HEK293 (cell line): ENCODE measurements at regions not wholly inside any gene's neighbourhood (a gene's known extent, or its start where the extent isn't known, plus 50 kb on each side); places are given as distances from the start of the nearest gene placed in this dataset.

Experiments used
- CTCF ChIA-PET: fragments of 350-600 bp; formaldehyde crosslinking; extraction: SDS; loops from one replicate; lab custom pipeline; 2021; ENCODE audit warnings: antibody characterized with exemption; lab: Yijun Ruan, JAX
- POLR2A ChIA-PET: fragments of 300-600 bp; formaldehyde crosslinking; extraction: SDS; loops from one replicate; lab custom pipeline; 2020; ENCODE audit warnings: antibody characterized with exemption, inconsistent platforms; lab: Yijun Ruan, JAX
- H3K27ac ChIP-seq: fragments of 200-500 bp; sonication (Bioruptor generic); 2 replicates; pipeline ENCODE4 v1.5.1; 2014; ENCODE audit warnings: low read depth, low read length, control low read depth, inconsistent platforms; ENCODE audit errors: extremely low read depth
- H3K36me3 ChIP-seq, 2 experiments: fragments of 200-500 bp in 1 of 2; sonication (Bioruptor generic) in 1 of 2; 1 replicate in 1 of 2; 2 replicates in 1 of 2; pipeline ENCODE4 v1.5.1; 2014 to 2017; ENCODE audit warnings: inconsistent platforms in 2 of 2, low read length in 2 of 2; ENCODE audit not compliant: control insufficient read depth in 2 of 2, insufficient read depth in 1 of 2
- H3K4me1 ChIP-seq: fragments of 200-500 bp; sonication (Bioruptor generic); 2 replicates; pipeline ENCODE4 v1.5.1; 2014; ENCODE audit warnings: mild to moderate bottlenecking, low read length, inconsistent platforms; ENCODE audit not compliant: control insufficient read depth, insufficient read depth
- H3K4me3 ChIP-seq: 2 replicates; pipeline ENCODE4 v1.5.1; 2011; ENCODE audit warnings: low read depth, mild to moderate bottlenecking, control low read depth, low read length, moderate library complexity
- H3K9me3 ChIP-seq: fragments of 200-500 bp; sonication (Bioruptor generic); 2 replicates; pipeline ENCODE4 v1.5.1; 2014; ENCODE audit warnings: low read depth, low read length, inconsistent platforms; ENCODE audit not compliant: control insufficient read depth, insufficient read depth
- GLI4 ChIP-seq: fragments of 450-650 bp; formaldehyde crosslinking; IDR thresholded peaks from 2 replicates; pipeline ENCODE4 v1.5.1; 2016; ENCODE audit warnings: missing biosample characterization, missing genetic modification characterization
- IKZF3 ChIP-seq: fragments of 450-650 bp; IDR thresholded peaks from 2 replicates; pipeline ENCODE4 v1.5.0; 2018; ENCODE audit warnings: missing biosample characterization, mild to moderate bottlenecking, missing genetic modification characterization, moderate library complexity
- KLF1 ChIP-seq: fragments of 450-650 bp; formaldehyde crosslinking; IDR thresholded peaks from 2 replicates; pipeline ENCODE4 v1.5.1; 2016; ENCODE audit warnings: missing biosample characterization, missing genetic modification characterization
- SP3 ChIP-seq: fragments of 450-650 bp; formaldehyde crosslinking; IDR thresholded peaks from 2 replicates; pipeline ENCODE4 v1.5.1; 2016; ENCODE audit warnings: missing biosample characterization, missing genetic modification characterization
- ZBTB10 ChIP-seq: fragments of 450-650 bp; formaldehyde crosslinking; IDR thresholded peaks from 2 replicates; pipeline ENCODE4 v1.5.1; 2016; ENCODE audit warnings: missing biosample characterization, missing genetic modification characterization
- ZBTB11 ChIP-seq: fragments of 450-650 bp; formaldehyde crosslinking; conservative IDR thresholded peaks from 2 replicates; pipeline ENCODE4 v1.5.1; 2016; ENCODE audit warnings: low read depth, missing biosample characterization, missing genetic modification characterization
- ZBTB8A ChIP-seq: fragments of 450-650 bp; formaldehyde crosslinking; IDR thresholded peaks from 2 replicates; pipeline ENCODE4 v1.5.1; 2016; ENCODE audit warnings: missing biosample characterization, missing genetic modification characterization
- ZNF157 ChIP-seq: fragments of 450-650 bp; formaldehyde crosslinking; IDR thresholded peaks from 2 replicates; pipeline ENCODE4 v1.5.1; 2016; ENCODE audit warnings: missing biosample characterization, missing genetic modification characterization
- ZNF175 ChIP-seq: fragments of 450-650 bp; formaldehyde crosslinking; IDR thresholded peaks from 2 replicates; pipeline ENCODE4 v1.5.1; 2016; ENCODE audit warnings: missing biosample characterization, missing genetic modification characterization
- ZNF239 ChIP-seq: fragments of 450-650 bp; formaldehyde crosslinking; IDR thresholded peaks from 2 replicates; pipeline ENCODE4 v1.5.1; 2016; ENCODE audit warnings: missing biosample characterization, missing genetic modification characterization
- ZNF302 ChIP-seq: fragments of 450-650 bp; formaldehyde crosslinking; IDR thresholded peaks from 2 replicates; pipeline ENCODE4 v1.5.1; 2016; ENCODE audit warnings: missing biosample characterization, missing genetic modification characterization, low read depth
- ZNF324 ChIP-seq: fragments of 450-650 bp; formaldehyde crosslinking; IDR thresholded peaks from 2 replicates; pipeline ENCODE4 v1.5.1; 2016; ENCODE audit warnings: missing biosample characterization, missing genetic modification characterization
- ZNF513 ChIP-seq: fragments of 450-650 bp; IDR thresholded peaks from 2 replicates; pipeline ENCODE4 v1.5.1; 2018; ENCODE audit warnings: missing biosample characterization, missing genetic modification characterization
- ZNF530 ChIP-seq: fragments of 450-650 bp; formaldehyde crosslinking; IDR thresholded peaks from 2 replicates; pipeline ENCODE4 v1.5.1; 2016; ENCODE audit warnings: low read depth, missing biosample characterization, missing genetic modification characterization
- ZNF555 ChIP-seq: fragments of 450-650 bp; formaldehyde crosslinking; conservative IDR thresholded peaks from 2 replicates; pipeline ENCODE4 v1.5.1; 2017; ENCODE audit warnings: missing biosample characterization, mild to moderate bottlenecking, missing genetic modification characterization, inconsistent platforms
- ZNF571 ChIP-seq: fragments of 450-650 bp; formaldehyde crosslinking; IDR thresholded peaks from 2 replicates; pipeline ENCODE4 v1.5.0; 2017; ENCODE audit warnings: missing biosample characterization, missing genetic modification characterization
- ZNF624 ChIP-seq: fragments of 450-650 bp; formaldehyde crosslinking; IDR thresholded peaks from 2 replicates; pipeline ENCODE4 v1.5.1; 2017; ENCODE audit warnings: missing biosample characterization, missing genetic modification characterization
- ZNF704 ChIP-seq: fragments of 450-650 bp; formaldehyde crosslinking; IDR thresholded peaks from 2 replicates; pipeline ENCODE4 v1.5.1; 2016; ENCODE audit warnings: missing biosample characterization, missing genetic modification characterization
- ZSCAN30 ChIP-seq: fragments of 450-650 bp; IDR thresholded peaks from 2 replicates; pipeline ENCODE4 v1.5.1; 2018; ENCODE audit warnings: missing biosample characterization, mild to moderate bottlenecking, missing genetic modification characterization, moderate library complexity

DNA sequence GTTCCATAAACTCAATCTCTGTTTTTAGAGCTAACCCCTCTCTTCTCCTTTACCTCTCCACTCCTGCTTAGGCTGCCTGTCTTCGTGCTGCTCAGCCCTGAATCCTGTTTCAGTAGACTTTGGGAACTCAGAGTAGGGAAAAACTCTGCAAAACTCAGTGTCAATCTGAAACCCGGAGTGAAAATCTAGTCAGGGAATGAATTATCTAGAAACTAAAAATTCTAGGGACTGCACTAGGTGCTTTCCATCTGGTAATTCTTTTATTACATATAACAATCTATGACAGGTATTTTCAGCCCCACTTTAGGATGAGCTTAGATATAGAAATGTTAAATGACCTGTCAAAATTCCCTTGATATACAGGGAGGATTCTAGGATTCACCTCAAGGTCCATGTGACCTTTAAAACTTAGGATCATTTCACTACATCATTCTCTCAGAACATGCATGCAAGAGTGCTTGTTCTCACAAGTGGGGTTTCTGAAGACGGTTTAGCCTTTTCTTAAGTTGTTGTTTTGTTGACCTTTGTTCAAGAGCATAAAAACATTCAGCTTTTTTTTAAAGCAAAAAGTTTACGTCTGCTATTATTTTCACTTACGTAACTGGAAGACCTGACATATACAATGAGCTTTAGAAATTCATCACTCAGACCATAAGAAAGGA, 108.2 kb upstream of the MBNL1 start:
- no peaks in the 10 kb centered on the region for H3K9me3 ChIP-seq
- H3K36me3 ChIP-seq = no peaks in the 10 kb centered on the region
- TF ChIP-seq SP3 (tag by site-specific recombination) (no peak), ZNF555 (no peak)
- H3K27ac ChIP-seq = no peak overlapping the region
- H3K4me3 ChIP-seq = no peak overlapping the region
- ChIA-PET POLR2A (no interaction called here), CTCF (interaction anchor here (0.6 kb wide), 1 partner anchor 992 kb away, joined by 3 read pairs; no protein-coding TSS in a partner anchor)
- H3K4me1 ChIP-seq = no peaks in the 10 kb centered on the region

GRCh38 chr3:152172460-152172859, 96.3 kb upstream of the MBNL1 start:
- ChIA-PET CTCF (interaction anchor here (1.3 kb wide), 1 partner anchor 271 kb away, joined by 3 read pairs; no protein-coding TSS in a partner anchor), POLR2A (no interaction called here)
- Histone ChIP-seq H3K4me1 (peaks cover 2% of the 10 kb centered on the region), H3K36me3 (no peaks in the 10 kb centered on the region), H3K27ac (no peak overlapping the region), H3K4me3 (no peak overlapping the region), H3K9me3 (no peaks in the 10 kb centered on the region)
- TF ChIP-seq ZNF175 (no peak), ZNF704 (no peak), ZBTB10 (tag by site-specific recombination) (no peak), IKZF3 (no peak)

DNA sequence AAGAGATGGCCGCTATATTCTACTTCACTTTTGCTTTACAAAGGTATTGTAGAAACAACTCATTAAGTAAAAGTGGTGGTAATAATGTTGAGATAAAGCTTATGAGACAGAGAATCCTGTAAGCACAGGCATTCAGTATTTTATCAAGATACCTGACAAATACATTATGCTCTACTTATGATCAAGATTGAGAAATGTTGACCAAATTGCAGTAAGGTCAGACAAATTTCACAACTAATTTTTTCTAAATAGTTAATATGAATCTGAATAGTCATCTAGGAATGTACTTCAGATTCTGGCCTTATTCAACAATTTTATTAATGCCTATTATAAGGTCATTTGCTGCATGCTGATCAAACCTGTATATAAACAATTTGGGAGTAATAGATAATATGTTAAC, 95.1 kb upstream of the MBNL1 start:
- TF ChIP-seq ZNF302 (tag by site-specific recombination) (no peak), GLI4 (tag by site-specific recombination) (no peak)
- H3K4me3 ChIP-seq = no peak overlapping the region

DNA sequence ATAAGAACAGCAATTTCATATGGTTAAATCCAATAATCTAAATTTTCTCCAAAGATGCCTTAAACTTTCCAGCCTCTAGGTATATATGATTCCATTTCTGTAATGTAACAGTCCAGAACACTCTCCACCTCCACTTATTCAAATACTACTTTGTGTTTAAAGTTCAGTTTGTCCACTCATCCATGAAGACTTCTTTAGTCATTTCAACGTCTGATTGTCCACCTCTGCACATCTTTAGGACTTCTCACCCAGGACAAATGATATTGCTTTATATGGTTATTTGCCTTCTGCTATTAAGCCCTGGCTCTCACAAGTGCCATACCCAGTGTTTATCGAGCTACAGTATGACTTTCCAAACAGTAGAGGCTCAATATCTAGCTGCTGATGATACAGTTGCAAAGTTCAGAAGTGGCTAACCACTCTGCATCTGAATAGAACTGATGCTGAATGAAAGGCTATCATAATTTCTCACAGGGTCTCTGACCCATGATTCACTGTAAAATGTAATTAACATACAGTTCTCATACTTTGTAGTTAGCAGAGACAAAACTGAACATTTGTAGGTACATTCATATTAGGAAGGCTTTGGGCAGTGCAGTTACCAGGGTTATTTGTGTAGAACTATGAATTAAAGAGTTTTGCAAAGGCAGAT, 93.7 kb upstream of the MBNL1 start:
- H3K27ac ChIP-seq = no peak overlapping the region
- CTCF ChIA-PET = interaction anchor here (0.6 kb wide), 1 partner anchor 19 kb away, joined by 4 read pairs; no protein-coding TSS in a partner anchor
- TF ChIP-seq ZNF624 (no peak), ZNF239 (tag by site-specific recombination) (no peak), ZBTB8A (tag by site-specific recombination) (no peak), ZNF530 (tag by site-specific recombination) (no peak), ZSCAN30 (tag by site-specific recombination) (no peak), ZBTB11 (tag by site-specific recombination) (no peak), ZNF513 (tag by site-specific recombination) (no peak), ZNF157 (tag by site-specific recombination) (no peak), ZNF324 (no peak), ZNF175 (no peak), KLF1 (no peak), ZNF571 (no peak)

More for the DNA sequence above, 95.1 kb upstream of the MBNL1 start:
- CTCF ChIA-PET = no interaction called here
- POLR2A ChIA-PET = no interaction called here
- no peak overlapping the region for H3K27ac ChIP-seq
- peaks cover 2% of the 10 kb centered on the region for H3K4me1 ChIP-seq
- no peaks in the 10 kb centered on the region for H3K9me3 ChIP-seq
- no peaks in the 10 kb centered on the region for H3K36me3 ChIP-seq

More for the DNA sequence above, 93.7 kb upstream of the MBNL1 start:
- POLR2A ChIA-PET = no interaction called here
- no peaks in the 10 kb centered on the region for H3K9me3 ChIP-seq
- H3K36me3 ChIP-seq = no peaks in the 10 kb centered on the region
- H3K4me3 ChIP-seq = no peak overlapping the region
- peaks cover 2% of the 10 kb centered on the region for H3K4me1 ChIP-seq
